GM12875 (cell line): ENCODE measurements at regions not wholly inside any gene's neighbourhood (a gene's known extent, or its start where the extent isn't known, plus 50 kb on each side); places are given as distances from the start of the nearest gene placed in this dataset.
"Not testable (repeated sequence)": the region's sequence is repeated elsewhere in the genome, so short reads cannot be mapped to it uniquely, and the experiment has no call there.

Experiments used
- H3K4me3 ChIP-seq: one replicate; pipeline ENCODE4 v1.5.1; 2011; ENCODE audit warnings: low read depth, low read length, control low read depth
- CTCF ChIP-seq: IDR thresholded peaks from 2 replicates; pipeline ENCODE4 v1.5.1; 2011; ENCODE audit warnings: low read depth, mild to moderate bottlenecking, control low read depth, inconsistent platforms, low read length, moderate library complexity, borderline replicate concordance; ENCODE audit not compliant: insufficient read depth

DNA sequence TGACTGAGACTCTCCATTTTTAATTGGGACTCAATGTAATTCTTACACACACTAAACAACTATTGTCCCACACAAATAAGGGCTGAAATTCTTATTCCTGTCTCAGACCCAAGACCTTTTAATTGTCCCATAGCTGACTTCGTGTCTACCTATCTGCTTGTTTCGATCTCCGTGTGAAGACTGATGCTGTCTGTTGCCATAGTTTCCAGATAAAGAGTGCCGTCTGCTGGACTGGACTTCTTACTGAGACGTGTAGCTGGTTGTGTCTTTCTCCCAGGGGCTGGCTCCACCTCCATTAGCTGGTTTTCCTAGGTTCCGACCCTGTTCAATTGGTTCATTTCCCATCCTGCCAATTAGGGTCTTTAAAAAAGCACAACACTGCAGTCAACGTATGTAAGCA is 235.3 kb upstream of the PLXNA2 start:
- no peak overlapping the region for H3K4me3 ChIP-seq
- no peak for TF ChIP-seq CTCF

DNA sequence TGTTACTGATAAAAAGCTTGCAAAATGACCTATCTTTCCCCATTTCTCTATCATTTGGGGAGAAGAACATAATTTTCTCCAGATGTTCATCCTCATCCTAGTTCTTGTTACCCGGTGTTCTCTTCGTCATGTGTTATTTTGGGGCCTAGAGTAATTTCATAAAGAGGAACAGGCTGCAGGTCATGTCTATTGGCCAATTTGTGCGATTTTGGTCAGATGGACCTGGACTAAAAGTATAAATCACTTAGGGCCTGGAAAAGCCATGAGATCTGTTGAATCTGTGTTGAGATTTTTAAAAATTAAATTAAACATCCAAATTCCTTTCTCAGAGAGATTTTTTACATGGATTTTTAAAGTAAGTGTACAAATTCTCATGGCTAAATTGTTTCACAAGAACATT is 241.3 kb upstream of the PLXNA2 start:
- H3K4me3 ChIP-seq = no peak overlapping the region
- no peak for TF ChIP-seq CTCF

- no peak overlapping the region for H3K4me3 ChIP-seq
- TF ChIP-seq CTCF = no peak
These were observed 242.5 kb upstream of the PLXNA2 start for GRCh38 chr1:208486677-208487076.

GRCh38 chr1:208488432-208488831 is 244.2 kb upstream of the PLXNA2 start:
- not testable (repeated sequence) for H3K4me3 ChIP-seq

GRCh38 chr1:208496467-208497371 is 252.5 kb upstream of the PLXNA2 start:
- no peak overlapping the region for H3K4me3 ChIP-seq
- no peak for TF ChIP-seq CTCF

DNA sequence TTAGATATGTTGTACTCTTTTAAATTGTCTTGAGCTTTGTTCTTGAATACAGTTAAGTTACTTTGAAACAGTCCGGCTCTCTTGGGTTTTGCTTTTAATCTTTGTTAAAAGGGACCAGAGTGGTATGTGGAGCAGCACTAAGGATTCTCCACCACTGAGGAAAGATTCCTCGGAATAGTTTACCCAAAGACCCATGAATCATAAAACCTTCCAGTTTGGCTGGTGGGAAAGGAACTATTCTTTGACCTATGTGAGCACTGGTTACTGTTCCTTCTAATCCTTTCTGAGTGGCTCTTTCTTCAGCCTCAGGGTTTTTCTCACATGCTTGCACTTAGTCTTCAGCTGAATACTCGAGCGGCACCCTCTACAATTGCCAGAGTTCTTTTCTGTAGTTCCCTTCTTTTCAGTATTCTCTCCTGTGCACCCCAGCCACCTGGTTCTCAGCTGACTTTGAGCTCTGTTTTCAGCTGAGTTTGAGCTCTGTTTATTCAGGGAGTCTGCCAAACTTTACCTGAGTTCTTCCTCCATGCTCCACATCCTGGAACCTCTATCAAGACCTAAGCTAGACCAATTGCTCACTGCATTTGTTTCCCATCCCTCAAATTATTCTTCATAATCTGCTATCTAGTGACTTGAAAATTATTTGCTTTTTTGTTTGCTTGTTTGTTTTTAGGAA is 253.8 kb upstream of the PLXNA2 start:
- no peak overlapping the region for H3K4me3 ChIP-seq
- no peak for TF ChIP-seq CTCF

DNA sequence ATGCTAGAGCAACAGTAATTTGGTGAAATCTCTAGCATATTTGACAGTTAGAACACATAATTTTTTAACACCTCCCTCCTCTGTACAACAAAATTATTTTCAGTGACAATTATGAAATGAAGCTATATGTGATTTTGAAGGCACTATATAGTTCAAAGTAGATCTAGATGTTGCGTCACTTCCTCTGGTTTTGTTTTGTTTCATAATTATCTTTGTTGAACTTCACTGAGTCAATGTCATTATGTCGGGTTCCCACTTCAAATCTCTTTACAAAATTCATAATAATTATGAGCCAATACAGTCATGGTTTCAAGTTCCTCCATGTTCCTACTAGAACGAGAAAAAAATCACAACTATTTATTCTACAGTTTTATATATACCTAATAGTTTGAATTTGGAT is 254.8 kb upstream of the PLXNA2 start:
- no peak for TF ChIP-seq CTCF
- H3K4me3 ChIP-seq = no peak overlapping the region
